Lower leg skin (tissue), 3 donors: ENCODE measurements at regions not wholly inside any gene's neighbourhood (a gene's known extent, or its start where the extent isn't known, plus 50 kb on each side); places are given as distances from the start of the nearest gene placed in this dataset.

Experiments
- CTCF ChIP-seq, 3 donors: fragments of 450-650 bp; IDR thresholded peaks; one replicate each; pipeline ENCODE4 v1.5.1; 2016; ENCODE audit warnings: antibody characterized with exemption in 3 of 3, mild to moderate bottlenecking in 3 of 3, moderate library complexity in 2 of 3
- POLR2A ChIP-seq, 2 donors: fragments of 450-650 bp; IDR thresholded peaks; one replicate each; pipeline ENCODE4 v1.6.1; 2016 to 2017; ENCODE audit warnings: antibody characterized with exemption in 2 of 2, mild to moderate bottlenecking in 1 of 2, moderate library complexity in 1 of 2

GRCh38 chr1:199616947-199617346 lies 410.6 kb upstream of the NR5A2 start:
- TF ChIP-seq POLR2A (IDR thresholded peaks at IDR 0.05) (no peak), CTCF (IDR thresholded peaks at IDR 0.05) (no peak)
